ENCODE measurements at regions not wholly inside any gene's neighbourhood (a gene's known extent, or its start where the extent isn't known, plus 50 kb on each side); places are given as distances from the start of the nearest gene placed in this dataset.

DNA sequence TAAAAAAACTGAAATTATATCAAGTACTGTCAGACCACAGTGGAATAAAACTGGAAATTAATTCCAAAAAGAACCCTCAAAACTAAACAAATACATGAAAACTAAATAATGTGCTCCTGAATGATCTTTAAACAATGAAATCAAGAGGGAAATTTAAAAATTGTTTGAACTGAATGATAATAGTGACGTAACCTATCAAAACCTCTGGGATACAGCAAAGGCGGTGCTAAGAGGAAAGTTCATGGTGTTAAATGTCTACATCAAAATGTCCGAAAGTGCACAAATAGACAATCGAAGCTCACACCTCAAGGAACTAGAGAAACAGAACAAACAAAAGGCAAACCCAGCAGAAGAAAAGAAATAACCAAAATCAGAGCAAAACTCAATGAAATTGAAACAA is 70.8 kb upstream of the TUBA3C start:
- Histone ChIP-seq H3K9me3 (no peaks in the 10 kb centered on the region), H3K27me3 (no peaks in the 10 kb centered on the region), H3K4me1 (no peaks in the 10 kb centered on the region), H3K4me3 (no peak overlapping the region), H3K36me3 (no peaks in the 10 kb centered on the region), H3K27ac (no peak overlapping the region)
- ATAC-seq: no peak
- TF ChIP-seq, protein P1, sequence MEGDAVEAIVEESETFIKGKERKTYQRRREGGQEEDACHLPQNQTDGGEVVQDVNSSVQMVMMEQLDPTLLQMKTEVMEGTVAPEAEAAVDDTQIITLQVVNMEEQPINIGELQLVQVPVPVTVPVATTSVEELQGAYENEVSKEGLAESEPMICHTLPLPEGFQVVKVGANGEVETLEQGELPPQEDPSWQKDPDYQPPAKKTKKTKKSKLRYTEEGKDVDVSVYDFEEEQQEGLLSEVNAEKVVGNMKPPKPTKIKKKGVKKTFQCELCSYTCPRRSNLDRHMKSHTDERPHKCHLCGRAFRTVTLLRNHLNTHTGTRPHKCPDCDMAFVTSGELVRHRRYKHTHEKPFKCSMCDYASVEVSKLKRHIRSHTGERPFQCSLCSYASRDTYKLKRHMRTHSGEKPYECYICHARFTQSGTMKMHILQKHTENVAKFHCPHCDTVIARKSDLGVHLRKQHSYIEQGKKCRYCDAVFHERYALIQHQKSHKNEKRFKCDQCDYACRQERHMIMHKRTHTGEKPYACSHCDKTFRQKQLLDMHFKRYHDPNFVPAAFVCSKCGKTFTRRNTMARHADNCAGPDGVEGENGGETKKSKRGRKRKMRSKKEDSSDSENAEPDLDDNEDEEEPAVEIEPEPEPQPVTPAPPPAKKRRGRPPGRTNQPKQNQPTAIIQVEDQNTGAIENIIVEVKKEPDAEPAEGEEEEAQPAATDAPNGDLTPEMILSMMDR (IDR thresholded peaks at IDR 0.05): no peak
- TF ChIP-seq POLR2A (IDR thresholded peaks at IDR 0.05) (no peak), POLR2AphosphoS5 (IDR thresholded peaks at IDR 0.05) (no peak), EP300 (IDR thresholded peaks at IDR 0.05) (no peak)
- WGBS, 2 donors (ENCODE audit: low coverage in 1 of 2): 60 to 75% methylated on average over 2 to 4 of the region's 4 CpGs

DNA sequence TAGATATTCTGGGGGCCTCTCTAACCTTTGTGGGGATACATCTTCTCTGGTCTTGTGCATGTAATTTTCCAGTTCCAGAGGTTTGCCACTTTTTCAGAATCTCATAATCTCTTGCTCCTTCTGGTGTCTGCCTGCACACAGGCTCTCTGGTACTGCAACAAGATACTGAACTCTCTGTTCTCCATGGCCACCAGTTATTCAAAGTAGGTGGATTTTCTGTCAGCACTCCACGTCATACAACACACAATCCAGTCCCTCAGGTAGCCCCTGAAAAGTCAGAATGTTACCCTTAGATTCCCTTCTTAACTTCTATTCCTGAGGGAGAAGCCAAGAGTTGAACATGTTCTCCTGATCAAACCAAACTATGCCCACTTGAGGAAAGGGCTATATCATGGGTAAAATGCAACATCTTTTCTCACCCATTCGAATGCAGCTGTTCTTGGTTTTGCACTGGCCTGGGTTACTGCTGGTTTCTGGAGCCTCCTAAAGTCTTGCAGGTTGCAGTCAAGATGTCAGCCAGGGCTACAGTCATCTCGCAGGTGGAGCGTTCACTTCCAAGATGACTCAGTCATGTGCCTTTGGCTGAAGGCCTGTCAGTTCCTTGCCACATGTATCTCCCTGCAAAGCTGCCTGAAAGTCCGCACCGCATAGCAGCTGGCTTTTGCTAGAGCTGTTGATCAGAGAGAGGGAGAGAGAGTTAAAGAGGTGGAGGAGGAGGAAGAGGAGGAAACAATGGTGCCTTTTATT is 57.7 kb upstream of the TUBA3C start:
- H3K27ac ChIP-seq: no peak overlapping the region
- no peaks in the 10 kb centered on the region for H3K27me3 ChIP-seq
- peaks cover 0 to 19% (median 0%) of the 10 kb centered on the region in 3 donors for H3K9me3 ChIP-seq
- no peak for ATAC-seq
- H3K36me3 ChIP-seq: no peaks in the 10 kb centered on the region
- WGBS, 2 donors (ENCODE audit: low coverage in 1 of 2): 54 to 88% methylated on average over 2 to 5 of the region's 6 CpGs
- H3K4me1 ChIP-seq: no peaks in the 10 kb centered on the region
- TF ChIP-seq, protein P1 (IDR thresholded peaks at IDR 0.05): no peak
- TF ChIP-seq POLR2A (IDR thresholded peaks at IDR 0.05) (no peak), POLR2AphosphoS5 (IDR thresholded peaks at IDR 0.05) (no peak), EP300 (IDR thresholded peaks at IDR 0.05) (no peak)
- no peak overlapping the region for H3K4me3 ChIP-seq

All from gastroesophageal sphincter (tissue), 4 donors.